ENCODE measurements at regions not wholly inside any gene's neighbourhood (a gene's known extent, or its start where the extent isn't known, plus 50 kb on each side); places are given as distances from the start of the nearest gene placed in this dataset.

DNA sequence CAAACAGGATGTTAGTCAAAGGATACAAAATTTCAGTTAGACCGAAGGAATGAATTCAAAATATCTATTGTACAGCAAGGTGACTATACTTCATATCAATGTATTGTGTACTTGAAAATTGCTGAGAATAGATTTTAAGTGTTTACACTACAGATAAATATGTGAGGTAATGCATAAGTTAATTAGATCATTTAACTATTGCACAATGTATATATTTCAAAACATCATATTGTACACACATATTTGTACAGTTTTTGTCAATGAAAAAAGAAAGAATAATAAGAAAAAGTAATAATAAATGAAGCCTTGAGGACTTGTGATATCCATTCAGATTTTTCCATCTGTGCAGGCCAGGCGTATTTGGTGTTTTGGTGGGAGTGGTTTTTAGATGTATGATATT is 367.4 kb upstream of the SNX7 start:
- intact Hi-C loops (cut with DNase I): no loop called here
- no peak overlapping the region for H3K27ac ChIP-seq

DNA sequence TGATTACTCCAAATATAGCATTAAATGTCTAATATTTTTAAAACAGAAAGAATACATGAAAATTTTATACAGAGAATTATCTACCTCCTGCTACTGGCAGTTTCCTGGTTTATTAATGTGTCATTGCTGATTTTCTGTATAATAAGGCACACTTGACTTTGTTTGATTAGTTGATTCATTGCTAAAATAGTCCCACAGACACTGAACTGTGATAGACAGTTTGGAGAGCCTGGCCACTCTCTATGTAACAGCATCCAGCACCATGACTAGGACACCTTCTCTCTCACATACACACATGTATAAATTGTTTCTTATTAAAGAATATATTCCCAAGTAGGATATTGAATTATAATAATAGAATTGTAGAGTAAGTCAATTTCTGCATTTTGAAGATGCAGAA is 368.5 kb upstream of the SNX7 start:
- Histone ChIP-seq H3K9me3 (no peaks in the 10 kb centered on the region), H3K4me1 (no peaks in the 10 kb centered on the region), H3K27ac (no peak overlapping the region), H3K4me3 (no peak overlapping the region), H3K36me3 (no peaks in the 10 kb centered on the region), H3K27me3 (no peaks in the 10 kb centered on the region)
- DNase-seq: no peak
- TF ChIP-seq, protein P1, sequence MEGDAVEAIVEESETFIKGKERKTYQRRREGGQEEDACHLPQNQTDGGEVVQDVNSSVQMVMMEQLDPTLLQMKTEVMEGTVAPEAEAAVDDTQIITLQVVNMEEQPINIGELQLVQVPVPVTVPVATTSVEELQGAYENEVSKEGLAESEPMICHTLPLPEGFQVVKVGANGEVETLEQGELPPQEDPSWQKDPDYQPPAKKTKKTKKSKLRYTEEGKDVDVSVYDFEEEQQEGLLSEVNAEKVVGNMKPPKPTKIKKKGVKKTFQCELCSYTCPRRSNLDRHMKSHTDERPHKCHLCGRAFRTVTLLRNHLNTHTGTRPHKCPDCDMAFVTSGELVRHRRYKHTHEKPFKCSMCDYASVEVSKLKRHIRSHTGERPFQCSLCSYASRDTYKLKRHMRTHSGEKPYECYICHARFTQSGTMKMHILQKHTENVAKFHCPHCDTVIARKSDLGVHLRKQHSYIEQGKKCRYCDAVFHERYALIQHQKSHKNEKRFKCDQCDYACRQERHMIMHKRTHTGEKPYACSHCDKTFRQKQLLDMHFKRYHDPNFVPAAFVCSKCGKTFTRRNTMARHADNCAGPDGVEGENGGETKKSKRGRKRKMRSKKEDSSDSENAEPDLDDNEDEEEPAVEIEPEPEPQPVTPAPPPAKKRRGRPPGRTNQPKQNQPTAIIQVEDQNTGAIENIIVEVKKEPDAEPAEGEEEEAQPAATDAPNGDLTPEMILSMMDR (IDR thresholded peaks at IDR 0.05): no peak
- TF ChIP-seq EP300 (IDR thresholded peaks at IDR 0.05) (no peak), POLR2A (IDR thresholded peaks at IDR 0.05) (no peak), POLR2AphosphoS5 (IDR thresholded peaks at IDR 0.05) (no peak)
- intact Hi-C loops (cut with DNase I): no loop called here

More for the DNA sequence above, 367.4 kb upstream of the SNX7 start:
- TF ChIP-seq EP300 (IDR thresholded peaks at IDR 0.05) (no peak), POLR2A (IDR thresholded peaks at IDR 0.05) (no peak), POLR2AphosphoS5 (IDR thresholded peaks at IDR 0.05) (no peak)
- TF ChIP-seq, protein P1 (IDR thresholded peaks at IDR 0.05): no peak
- DNase-seq: no peak
- Histone ChIP-seq H3K27me3 (no peaks in the 10 kb centered on the region), H3K36me3 (no peaks in the 10 kb centered on the region), H3K4me1 (no peaks in the 10 kb centered on the region), H3K4me3 (no peak overlapping the region), H3K9me3 (no peaks in the 10 kb centered on the region)
- WGBS, 2 donors: 72 to 91% methylated on average over 2 of the region's 2 CpGs

DNA sequence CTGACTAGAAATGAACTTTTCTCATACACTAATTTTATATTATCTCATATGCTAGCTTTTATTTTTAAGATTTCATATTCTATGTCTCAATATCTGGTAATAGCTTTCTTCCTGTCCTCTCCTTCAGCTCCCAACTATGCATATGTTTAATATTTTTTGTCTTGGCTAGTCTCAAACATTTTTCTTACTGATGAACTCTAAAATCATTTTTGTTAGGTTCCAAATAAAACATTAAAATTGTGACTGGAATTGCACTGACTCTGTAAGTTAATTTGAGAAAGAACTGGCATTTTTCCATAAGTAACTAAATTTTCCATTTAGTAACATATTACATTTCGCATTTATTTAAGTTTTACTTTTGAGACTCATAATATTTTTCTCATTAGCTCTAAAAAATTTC is 368.5 kb upstream of the DPYD start:
- no peaks in the 10 kb centered on the region for H3K4me1 ChIP-seq
- H3K27me3 ChIP-seq: no peaks in the 10 kb centered on the region
- TF ChIP-seq POLR2A (IDR thresholded peaks at IDR 0.05) (no peak), EP300 (IDR thresholded peaks at IDR 0.05) (no peak), POLR2AphosphoS5 (IDR thresholded peaks at IDR 0.05) (no peak)
- TF ChIP-seq, protein P1 (IDR thresholded peaks at IDR 0.05): no peak
- no peak for DNase-seq
- intact Hi-C loops (cut with DNase I): no loop called here
- no peak overlapping the region for H3K4me3 ChIP-seq
- 80 to 88% methylated on average over 1 of the region's 1 CpG for WGBS, 2 donors
- H3K27ac ChIP-seq: no peak overlapping the region
- no peaks in the 10 kb centered on the region for H3K9me3 ChIP-seq
- H3K36me3 ChIP-seq: no peaks in the 10 kb centered on the region

DNA sequence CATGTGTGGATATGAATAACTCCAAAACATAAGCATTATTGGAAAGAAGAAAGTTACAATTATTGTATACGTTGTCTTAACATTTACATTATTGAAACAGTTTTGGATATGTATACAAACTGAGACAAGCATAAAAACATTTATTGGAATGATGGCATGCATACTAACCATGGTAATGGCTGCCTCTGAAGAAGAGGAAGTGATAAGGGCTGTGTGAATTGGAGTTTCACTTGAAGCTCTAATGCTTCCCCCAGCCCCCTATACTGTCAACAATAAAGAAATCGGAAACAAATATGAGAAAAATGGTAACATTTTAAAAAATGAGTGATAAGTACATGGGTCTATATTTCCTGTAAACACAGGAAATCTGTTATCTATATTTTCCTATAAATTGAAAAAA is 367.7 kb upstream of the DPYD start:
- no peak overlapping the region for H3K27ac ChIP-seq
- H3K36me3 ChIP-seq: no peaks in the 10 kb centered on the region
- no peak for DNase-seq
- H3K9me3 ChIP-seq: no peaks in the 10 kb centered on the region
- H3K4me3 ChIP-seq: no peak overlapping the region
- TF ChIP-seq POLR2A (IDR thresholded peaks at IDR 0.05): no peak
- TF ChIP-seq EP300 (IDR thresholded peaks at IDR 0.05): no peak
- TF ChIP-seq, protein P1 (IDR thresholded peaks at IDR 0.05): no peak
- TF ChIP-seq POLR2AphosphoS5 (IDR thresholded peaks at IDR 0.05): no peak
- intact Hi-C loops (cut with DNase I): no loop called here
- no peaks in the 10 kb centered on the region for H3K4me1 ChIP-seq
- WGBS, 2 donors: 85 to 88% methylated on average over 2 of the region's 2 CpGs
- no peaks in the 10 kb centered on the region for H3K27me3 ChIP-seq

DNA sequence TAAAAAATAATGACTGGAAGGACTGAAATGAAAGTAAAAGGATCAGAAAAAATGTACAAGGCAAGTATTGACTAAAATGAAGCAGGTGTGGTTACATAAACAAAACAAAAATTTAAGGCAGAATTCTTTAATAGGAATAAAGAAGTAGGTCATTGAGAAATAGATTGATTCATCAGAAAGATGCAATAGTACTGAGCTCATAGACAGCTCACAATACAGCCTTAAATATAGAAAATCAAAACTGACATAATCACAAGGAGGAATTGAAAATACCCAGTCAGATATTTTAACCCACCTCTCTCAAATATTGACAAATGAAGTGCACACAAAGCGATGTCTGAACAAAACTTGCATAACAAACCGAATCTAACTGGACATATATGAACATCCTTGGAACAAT is 366.8 kb upstream of the DPYD start:
- intact Hi-C loops (cut with DNase I): no loop called here
- Histone ChIP-seq H3K4me1 (no peaks in the 10 kb centered on the region), H3K27me3 (no peaks in the 10 kb centered on the region), H3K4me3 (no peak overlapping the region), H3K9me3 (no peaks in the 10 kb centered on the region), H3K27ac (no peak overlapping the region), H3K36me3 (no peaks in the 10 kb centered on the region)
- DNase-seq: no peak
- 66 to 78% methylated on average over 2 of the region's 2 CpGs for WGBS, 2 donors
- TF ChIP-seq POLR2AphosphoS5 (IDR thresholded peaks at IDR 0.05) (no peak), EP300 (IDR thresholded peaks at IDR 0.05) (no peak), POLR2A (IDR thresholded peaks at IDR 0.05) (no peak)
- TF ChIP-seq, protein P1 (IDR thresholded peaks at IDR 0.05): no peak
